Inflammatory macrophage (primary cell): ENCODE measurements at regions not wholly inside any gene's neighbourhood (a gene's known extent, or its start where the extent isn't known, plus 50 kb on each side); places are given as distances from the start of the nearest gene placed in this dataset.
A peak's percentile ranks its signal among the peaks of the same experiment; 100 is the strongest.
"Not testable (repeated sequence)": the region's sequence is repeated elsewhere in the genome, so short reads cannot be mapped to it uniquely, and the experiment has no call there.

ENCODE experiments used
- DNase-seq, 2 donors: peaks; one replicate each; pipeline ENCODE4 v3.0.0-alpha.2; 2020 to 2022

DNA sequence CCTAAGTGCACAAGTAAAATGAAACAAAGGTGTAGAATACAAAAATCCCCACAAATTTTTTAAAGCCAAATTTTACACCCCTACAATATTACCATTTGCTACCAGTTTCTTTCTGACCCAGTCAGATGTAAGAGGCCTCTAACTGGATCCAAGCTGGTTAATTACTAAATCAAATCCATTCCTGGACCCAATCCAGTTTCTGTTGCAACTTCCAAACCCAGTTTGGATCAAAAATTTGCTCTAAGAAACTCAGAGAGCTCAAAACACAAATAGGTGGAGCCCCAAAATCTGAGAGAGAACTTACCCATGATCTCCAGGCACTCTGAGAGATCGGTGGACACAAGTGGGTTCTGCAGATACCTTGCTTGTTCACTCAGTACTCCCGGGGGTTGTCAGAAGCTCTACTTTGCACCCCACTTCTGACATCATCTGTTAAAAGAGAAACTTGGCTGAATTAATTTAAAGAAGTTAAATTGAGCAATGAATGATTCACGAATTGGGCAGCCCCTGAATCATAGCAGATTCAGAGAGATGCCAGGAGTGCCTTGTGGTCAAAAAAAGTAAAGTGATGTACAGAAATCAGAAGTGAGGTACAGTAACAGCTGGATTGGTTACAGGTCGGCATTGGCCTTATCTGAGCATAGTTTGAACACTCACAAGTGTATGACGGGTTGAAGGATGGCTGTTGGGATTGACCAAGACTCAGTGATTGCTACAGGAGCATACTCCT, 448.0 kb downstream of the KCNT2 start:
- no peak for DNase-seq

DNA sequence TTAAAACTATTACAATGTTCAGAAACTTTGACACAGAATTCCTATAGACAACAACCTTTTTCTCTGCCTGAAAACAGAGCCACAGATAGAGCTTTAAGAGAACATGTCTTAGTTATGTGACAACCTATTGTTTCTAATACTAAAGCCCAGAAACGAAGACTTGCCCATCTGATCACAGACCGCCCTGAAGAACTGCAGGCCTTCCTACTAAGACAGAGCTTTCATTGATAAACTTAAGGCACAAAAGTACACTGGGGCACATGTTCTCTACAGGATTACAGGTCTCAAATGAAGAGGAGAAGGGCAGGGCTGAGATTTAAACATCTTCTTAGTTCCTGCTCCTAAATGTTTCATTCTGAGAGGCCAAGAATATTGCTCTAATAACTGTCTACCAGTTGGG, 452.7 kb downstream of the KCNT2 start:
- DNase-seq: no peak

DNA sequence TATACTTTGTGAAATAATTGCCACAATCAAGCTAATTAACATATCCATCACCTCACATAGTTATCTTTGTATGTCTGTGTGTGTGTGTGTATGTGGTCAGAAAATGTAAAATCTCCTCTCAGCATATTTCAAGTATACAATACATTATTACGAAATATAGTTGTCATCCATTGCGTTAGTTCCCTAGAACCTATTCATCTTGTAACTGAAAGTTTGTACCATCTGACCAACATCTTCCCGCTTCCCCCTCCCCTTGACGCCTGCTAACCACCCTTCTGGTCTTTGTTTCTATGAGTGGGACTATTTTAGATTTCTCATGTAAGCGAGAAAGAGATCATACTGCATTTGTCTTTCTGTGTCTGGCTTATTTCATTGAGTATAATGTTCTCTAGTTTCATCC, 455.3 kb downstream of the KCNT2 start:
- peak in 1 of 2 donors; percentile 48 for DNase-seq

DNA sequence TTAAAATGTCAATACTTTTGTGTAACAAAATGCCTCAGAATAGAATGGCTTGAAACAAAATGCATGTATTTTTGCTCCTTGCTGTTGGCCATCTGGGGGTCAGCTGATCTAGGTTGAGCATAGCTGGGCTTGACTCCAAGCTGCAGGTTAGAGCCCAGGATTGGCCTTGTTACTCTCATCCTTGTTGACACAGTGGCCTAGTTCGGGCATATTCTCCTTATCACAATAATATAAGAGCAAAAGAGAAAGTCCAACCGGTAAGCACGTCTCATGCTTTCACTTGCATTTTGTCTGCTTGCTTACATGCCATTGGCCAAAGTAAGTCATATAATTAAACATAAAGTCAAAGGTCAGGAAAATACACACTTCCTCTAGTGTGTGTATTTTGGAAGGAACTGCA, 456.2 kb downstream of the KCNT2 start:
- DNase-seq: no peak

DNA sequence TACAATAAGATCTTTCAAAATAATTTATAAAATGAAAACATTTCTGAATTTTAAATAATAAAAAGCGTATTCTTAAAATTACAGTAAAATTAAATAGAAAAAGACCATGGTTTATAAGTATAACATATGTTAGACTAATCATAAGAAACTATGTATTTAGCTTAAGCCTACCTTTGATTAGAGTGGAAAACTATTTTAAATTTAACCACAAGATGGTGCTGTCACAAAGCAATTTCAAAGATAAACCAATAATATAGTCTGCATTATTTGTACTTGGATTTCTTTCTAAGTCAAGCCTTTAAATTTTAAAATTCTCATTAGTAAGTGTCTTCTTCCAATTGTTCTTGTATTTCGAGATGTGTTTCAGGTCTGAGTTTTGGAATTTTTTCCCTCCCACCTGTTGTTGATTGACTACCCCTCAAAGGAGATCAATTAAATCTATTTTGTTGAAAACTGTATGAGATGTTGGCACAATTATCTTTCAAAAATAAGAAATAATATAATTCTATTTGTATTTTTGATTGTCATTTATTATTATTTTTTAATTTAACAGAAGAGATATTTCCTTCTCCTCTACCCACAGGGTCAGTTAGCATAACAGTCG, 459.8 kb downstream of the KCNT2 start:
- peak in 1 of 2 donors; percentile 60 for DNase-seq

DNA sequence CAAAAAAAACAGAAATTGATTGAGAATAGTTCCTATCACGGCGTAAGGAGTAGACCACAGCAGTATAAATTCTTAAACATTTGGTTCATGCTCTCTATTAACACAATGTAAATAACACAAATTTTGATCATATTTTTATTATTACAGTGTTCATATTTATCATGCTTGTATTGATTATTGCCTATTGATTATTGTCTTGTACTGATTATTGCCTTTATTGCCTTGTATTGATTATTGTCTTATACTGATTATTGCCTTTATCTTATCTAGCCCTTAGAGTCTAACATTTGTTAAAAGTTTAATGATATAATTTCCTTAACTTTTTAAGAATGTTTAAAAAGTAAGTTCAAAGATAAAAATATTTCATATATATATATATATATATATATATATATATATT, 460.7 kb downstream of the KCNT2 start:
- no peak for DNase-seq

DNA sequence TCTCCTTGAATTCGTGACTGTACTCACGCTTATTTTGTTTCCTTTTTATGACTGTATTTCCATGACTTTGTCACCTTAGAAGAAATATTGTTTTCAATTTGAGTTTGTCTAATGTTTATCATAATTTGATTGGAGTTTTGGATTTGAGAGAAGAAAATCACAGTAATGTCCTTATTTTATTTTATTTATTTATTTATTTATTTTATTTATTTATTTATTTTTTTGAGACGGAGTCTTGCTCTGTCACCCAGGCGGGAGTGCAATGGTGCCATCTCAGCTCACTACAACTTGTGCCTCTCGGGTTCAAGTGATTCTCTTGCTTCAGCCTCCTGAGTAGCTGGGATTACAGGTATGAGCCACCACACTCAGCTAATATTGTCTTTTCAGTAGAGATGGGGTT, 463.1 kb downstream of the KCNT2 start:
- not testable (repeated sequence) for DNase-seq

DNA sequence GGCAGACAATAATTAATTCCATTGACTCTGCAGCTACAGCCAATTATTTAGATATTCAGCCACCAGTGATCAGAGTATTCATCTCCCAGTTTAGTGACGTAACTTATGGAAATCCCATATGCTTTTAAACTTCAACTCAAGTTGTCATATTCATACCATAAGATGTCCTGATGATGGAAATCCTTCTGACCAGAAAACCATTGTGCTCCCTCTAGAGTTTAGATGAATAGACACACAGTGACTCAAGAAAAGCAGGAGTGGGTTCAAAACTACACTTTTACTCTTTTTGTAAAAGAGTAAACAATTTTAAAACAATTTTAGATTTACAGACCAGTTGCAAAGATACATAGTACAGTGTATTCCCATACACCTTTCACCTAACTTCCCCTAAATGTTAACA, 463.7 kb downstream of the KCNT2 start:
- no peak for DNase-seq

DNA sequence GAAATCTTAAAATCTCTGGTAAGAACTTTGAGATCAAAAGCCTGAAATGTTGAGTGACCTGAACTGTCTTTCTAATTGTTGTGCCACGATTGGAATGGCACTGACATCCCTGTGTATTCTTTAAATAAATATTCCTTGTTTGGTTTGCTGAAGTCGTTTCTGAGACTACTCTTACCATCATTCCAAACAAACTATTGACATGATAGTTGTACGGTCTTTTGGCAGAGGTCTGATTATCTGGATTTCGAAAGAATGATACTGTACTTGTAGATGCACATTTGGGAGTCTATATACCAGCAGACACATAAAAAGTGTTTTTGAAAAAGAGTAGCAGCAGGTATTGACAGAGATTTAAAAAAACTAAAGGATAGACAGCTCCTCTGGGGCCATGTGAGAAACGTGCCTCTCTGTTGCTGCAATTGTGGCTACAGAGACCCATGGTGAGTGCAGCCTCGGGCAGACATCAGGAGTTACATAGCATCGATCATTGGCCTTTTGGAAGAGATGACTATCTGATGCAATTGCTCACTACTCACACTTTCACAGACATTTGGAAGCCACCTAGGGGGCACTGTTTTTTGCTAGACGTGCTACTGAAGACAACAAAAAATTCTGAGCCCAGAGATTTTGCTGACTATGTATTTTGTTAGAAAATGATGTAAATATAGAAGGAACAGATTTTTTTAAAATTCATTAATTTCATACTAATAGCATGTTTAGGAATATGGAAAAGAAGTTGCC, 464.5 kb downstream of the KCNT2 start:
- no peak for DNase-seq

DNA sequence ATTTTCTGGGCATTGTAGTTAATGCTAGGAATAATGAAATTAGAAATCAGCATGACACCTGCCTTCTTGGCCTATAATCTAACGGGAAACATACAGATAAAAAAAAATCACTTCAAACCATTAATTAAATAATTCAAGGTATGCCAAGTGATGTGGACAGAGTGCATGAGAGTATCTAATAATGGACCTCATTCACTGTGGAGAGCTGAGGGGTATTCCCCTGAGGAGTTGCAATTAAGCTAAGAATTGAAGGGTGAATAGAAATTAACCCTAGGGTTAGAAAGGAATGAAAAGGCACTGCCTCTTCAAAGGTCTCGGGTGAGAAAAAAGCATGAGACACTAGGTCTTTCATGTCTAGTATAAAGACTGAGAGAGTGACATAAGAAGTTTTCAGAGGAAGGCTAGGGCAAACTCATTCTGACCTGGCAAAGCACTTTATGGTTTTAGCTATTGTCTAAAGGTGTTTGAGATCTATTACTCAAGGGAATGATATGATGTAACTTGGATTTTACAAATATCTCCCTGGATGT, 466.1 kb downstream of the KCNT2 start:
- DNase-seq: no peak

DNA sequence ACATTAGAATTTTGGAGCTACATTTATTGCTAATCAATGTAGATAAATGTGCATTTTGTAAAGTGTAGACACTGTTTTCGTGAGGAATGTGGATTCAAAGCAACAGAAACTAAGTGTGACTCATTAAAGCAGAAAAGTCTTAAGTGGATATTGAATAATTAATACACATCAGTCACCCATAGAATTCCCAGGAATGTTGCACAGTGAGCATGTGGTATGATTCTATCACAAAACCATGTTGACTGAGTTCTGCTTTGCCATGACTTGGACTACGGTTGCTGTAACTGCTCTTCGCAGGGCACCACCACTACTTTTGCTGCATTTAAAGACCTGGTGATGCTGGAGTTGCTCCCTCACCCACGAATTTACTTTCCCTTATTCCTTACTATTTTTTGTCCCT, 471.8 kb downstream of the KCNT2 start:
- no peak for DNase-seq

DNA sequence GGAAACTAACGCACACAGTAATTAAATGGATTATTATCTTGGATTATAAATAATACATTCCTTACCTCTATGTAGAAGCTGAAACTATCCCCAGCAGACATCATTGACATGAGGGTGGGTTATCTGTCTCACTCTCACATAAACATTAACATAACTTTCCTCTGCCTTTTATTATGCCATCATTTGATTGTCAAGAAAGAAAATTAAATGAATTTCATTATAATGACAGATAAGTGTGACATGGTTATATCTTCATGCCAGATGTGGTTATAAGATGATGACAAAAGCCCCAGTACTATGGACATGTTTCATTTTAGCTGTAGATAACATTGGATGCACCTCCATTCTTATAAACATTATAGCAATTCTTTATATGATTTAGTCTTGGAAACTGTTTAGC, 476.5 kb downstream of the KCNT2 start:
- no peak for DNase-seq

DNA sequence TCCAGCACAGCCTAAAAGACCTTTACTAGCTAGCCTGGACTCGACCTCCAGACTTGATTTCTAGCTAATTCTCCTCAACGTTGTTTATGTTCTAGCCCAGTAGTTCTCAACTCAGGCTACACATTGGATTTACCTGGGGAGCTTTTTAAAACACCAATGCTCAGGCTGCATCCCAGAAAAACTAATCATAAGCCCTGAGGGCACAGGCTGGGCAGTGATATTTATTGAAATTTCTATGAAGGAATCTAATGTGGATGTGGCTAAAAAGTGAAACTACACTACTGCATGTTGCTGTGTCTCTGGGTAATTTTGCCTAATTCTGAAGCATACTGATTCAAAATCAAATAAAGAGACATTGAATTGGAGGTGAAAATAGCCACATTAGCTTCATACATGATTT, 479.4 kb downstream of the KCNT2 start:
- DNase-seq: no peak

DNA sequence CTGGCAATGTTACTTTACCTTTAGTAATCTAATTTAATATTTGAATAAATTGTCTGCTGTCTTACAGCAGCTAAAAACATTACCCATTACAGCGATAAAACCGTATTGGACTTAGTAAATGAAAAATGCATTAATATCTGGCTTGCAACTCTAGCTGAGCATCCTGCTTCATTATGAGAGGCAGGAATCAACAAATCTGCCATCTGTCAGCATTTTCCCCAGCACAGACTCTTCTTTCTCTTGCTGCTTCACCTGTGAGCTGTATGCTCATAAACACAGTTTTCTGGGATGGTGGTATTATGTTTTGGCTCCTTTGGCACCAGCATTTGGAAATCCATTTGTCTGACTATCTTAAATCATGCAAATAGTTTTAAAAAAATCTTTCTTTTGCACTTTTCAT, 487.1 kb downstream of the KCNT2 start:
- no peak for DNase-seq

DNA sequence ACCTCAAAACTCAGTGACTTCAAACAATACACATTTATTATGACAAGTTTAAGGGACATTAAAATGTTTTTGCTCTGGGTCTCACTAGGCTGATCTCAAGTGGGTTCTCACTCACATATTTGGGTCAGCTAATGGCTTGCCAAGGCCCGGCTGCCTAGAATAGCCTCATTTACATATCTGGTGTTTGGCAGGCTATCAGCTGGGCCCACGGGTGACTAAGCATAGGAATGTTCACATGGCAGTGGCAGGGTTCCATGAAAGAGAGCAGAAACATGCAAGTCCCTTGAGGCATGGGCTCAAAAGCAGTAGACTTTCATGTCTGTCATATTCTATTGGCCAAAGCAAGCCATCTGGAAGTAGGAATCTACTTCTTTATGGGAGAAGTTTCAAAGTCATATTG, 492.6 kb downstream of the KCNT2 start:
- DNase-seq: no peak

DNA sequence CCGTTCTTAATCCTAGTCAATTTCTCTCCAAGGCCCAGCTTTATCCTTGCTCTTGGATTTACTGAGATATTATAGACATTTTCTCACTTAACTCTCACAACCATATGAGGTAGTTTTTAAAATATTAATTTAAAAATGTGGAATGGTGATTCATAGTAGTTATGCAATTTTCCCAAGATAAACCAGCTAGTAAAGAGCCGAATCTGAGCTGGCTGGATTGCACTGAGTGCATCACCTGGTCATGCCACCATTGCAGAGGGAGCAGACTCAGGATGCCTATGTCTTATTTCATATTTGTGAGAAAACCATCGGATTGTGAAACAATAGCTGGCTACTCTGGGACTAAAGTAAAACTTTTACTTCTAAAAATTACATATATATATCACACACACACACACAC, 494.0 kb downstream of the KCNT2 start:
- no peak for DNase-seq

DNA sequence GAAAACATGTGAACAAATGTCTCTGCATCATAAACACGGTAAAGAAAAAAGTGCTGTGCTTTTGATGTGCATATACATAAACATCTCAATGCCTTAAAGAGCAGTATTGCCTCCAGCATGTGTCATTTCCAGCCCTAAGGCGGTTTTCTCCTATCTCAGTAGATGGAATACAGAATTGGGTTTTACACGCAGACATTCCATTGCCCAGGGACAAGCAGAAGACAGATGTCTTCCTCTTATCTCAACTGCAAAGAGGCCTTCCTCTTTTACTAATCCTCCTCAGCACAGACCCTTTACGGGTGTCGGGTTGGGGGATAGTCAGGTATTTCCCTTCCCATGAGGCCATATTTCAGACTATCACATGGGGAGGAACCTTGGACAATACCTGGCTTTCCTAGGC, 499.2 kb downstream of the KCNT2 start:
- not testable (repeated sequence) for DNase-seq

DNA sequence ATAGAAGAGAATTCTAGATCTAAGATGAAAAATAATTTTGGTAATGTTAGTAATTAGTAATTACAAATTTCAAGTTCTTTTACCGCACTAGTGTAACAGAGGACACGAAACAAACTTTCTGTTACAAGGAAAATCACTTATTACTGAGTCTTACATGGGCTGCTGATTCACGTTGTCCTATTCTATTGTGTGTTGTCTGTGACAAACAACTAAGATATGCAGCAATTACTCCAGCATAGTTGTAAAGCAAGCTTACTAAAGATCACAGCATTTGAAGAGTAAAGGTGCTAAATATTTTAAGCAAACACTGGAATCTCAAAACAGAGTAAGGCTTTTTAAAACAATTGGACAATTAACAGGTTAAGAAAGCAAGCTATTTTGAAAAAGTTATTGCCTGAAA, 502.3 kb downstream of the KCNT2 start:
- DNase-seq: no peak

DNA sequence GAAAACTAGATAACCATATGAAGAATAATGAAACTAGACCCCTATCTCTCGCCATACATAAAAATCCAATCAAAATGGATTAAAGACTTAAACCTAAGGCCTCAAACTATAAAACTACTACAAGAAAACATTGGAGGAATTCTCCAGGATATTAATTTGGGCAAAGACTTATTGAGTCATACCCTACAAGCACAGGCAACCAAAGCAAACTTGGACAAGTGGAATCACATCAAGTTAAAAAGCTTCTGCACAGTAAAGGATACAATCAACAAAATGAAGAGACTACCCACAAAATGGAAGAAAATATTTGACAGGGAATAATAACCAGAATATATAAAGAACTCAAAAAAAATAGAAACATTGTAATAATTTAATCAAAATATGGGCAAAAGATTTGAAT, 505.4 kb downstream of the KCNT2 start:
- DNase-seq: no peak

DNA sequence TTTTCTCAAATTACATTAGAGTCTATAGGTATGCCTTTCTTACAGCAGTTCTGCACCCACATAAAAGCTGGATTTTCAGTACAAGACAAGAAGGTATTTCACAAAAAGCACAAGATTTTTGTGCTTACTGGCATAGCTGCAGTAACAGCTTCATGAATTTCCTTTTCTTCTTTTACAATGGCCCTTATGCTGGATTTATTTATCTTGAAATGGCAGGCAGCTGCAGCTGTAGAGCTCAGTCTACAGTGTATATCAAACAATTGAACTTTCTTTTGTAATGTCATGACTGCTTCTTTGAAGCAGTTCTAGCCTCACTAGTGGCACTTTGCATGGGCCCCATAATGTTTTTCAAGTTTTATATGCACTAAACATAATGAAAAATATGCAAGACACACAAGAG, 510.2 kb downstream of the KCNT2 start:
- no peak for DNase-seq

DNA sequence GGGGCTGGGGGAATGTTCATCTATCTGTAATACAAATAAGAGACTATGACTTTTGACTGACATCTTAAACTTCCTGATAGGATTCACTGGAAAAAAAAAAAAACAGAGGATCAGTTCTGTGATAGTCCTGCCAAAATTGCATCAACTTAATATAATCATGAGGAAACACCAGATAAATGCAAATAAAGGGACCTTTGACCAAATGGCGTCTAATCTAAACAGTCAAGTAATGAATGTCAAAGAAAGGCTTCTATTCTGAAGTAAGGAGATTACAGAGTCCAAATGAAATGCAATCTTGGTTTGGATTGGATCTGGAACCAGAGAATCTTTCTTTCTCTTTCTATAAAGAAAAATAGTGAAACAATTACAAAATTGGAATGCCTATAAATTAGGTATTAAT, 513.4 kb downstream of the KCNT2 start:
- DNase-seq: no peak

DNA sequence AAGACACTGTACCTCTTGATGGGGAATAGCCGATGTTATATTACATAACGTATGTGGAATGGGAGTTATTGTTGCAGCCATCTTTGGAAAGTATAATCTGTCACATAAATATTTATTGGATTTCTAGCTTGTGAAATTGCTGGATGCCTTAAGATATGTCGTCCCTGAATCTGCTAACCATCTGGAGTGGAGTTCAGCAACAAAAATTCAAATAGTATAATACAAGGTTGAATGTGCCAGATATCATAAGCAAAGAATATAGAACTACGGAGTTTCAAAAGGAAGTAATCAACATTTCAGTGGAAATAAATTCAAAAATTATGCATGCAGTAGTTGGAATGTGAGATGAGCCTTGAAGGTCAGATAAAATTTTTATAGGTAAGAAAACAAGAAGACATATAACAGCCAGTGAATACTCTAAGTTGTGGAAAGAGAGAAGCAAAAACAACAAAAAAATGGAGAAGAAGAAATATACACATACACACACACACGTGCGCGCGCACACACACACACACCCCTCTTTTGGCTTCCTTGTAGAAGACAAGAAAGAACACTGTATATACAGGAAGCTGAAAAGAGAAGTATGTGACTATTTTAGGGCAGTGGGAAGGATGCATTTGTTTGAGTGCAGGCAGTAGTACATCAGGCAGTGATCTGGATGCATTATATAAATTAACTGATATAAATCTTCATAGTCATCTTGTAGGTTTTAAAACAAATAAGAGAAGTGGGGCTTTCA, 516.7 kb downstream of the KCNT2 start:
- no peak for DNase-seq

DNA sequence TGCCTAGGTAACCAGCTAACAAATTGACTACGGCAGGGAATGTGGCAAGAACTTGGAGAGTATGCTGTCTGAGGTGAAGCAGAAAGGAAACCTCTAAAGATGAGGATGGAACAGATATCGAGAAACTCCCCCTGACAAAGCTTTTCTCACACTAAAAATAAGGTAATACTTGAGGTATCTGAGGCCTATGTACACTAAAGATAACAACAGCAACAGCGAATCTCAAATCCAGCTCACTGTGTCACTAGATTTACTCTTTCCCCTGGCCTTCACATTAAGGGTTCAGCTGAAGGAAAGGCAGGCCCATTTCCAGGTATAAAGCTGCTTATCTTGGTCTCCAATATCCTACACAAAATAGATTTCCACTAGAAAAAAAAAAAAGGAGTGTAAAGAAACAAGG, 518.0 kb downstream of the KCNT2 start:
- DNase-seq: no peak
